ENCODE measurements at regions not wholly inside any gene's neighbourhood (a gene's known extent, or its start where the extent isn't known, plus 50 kb on each side); places are given as distances from the start of the nearest gene placed in this dataset.

DNA sequence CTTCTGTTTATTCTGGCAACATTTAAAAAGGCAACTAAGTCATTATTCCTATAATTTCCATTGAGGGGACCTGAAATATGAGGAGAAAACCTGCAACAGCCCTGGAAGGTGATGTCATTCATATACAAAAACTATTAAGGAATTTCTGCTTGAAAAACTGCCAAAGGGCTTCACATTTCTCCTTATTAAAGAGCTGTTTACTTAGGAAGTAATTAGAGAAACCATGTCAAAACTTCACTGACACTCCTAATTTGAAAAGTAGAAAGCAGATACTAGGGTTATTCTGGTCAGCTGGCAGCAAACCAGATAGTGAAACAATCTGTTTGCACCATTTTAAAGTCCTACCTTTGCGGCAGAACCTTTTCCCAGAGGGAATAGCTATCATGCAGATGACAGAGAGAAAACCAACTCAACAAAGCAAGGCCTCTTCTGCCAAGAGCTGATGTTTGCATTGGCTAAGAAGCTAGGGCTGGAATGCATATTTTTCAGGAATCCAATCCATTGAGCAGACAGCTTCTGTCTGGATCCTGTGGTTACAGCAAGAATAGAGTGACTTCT, 592.2 kb upstream of the SYT4 start:
- no peak for DNase-seq (ENCODE audit: low spot score in 2 of 2)
- H3K4me3 ChIP-seq (ENCODE audit: low read depth, poor library complexity, severe bottlenecking): no peak overlapping the region
- intact Hi-C loops (cut with DNase I; ENCODE audit: low total_unique reads): no loop called here
- 15 to 21% methylated on average over 1 of the region's 1 CpG for WGBS, 2 donors
- TF ChIP-seq, protein P1, sequence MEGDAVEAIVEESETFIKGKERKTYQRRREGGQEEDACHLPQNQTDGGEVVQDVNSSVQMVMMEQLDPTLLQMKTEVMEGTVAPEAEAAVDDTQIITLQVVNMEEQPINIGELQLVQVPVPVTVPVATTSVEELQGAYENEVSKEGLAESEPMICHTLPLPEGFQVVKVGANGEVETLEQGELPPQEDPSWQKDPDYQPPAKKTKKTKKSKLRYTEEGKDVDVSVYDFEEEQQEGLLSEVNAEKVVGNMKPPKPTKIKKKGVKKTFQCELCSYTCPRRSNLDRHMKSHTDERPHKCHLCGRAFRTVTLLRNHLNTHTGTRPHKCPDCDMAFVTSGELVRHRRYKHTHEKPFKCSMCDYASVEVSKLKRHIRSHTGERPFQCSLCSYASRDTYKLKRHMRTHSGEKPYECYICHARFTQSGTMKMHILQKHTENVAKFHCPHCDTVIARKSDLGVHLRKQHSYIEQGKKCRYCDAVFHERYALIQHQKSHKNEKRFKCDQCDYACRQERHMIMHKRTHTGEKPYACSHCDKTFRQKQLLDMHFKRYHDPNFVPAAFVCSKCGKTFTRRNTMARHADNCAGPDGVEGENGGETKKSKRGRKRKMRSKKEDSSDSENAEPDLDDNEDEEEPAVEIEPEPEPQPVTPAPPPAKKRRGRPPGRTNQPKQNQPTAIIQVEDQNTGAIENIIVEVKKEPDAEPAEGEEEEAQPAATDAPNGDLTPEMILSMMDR (IDR thresholded peaks at IDR 0.05): no peak
- no peak for TF ChIP-seq POLR2A (IDR thresholded peaks at IDR 0.05)

DNA sequence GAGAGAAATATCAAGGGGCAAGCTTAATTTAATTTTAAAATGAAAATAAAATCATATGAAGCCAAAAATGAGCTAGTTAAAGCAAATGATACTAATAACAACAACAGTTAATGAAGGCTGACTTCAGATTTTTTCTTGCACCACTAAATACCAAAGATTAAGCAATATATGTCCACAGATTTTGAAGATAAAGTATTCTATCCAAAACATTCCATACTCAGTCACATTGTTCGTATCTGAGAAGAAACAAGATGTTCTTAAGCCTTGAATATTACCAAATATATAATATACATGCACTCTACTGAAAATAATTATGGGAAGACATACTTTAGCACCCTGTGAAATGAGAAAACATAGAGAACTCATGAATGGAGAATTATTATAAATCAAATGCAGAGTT, 593.3 kb upstream of the SYT4 start:
- intact Hi-C loops (cut with DNase I; ENCODE audit: low total_unique reads): no loop called here
- no peak for DNase-seq (ENCODE audit: low spot score in 2 of 2)
- WGBS, 2 donors: 77 to 88% methylated on average over 1 of the region's 1 CpG
- no peak for TF ChIP-seq POLR2A (IDR thresholded peaks at IDR 0.05)
- TF ChIP-seq, protein P1 (IDR thresholded peaks at IDR 0.05): no peak
- no peak overlapping the region for H3K4me3 ChIP-seq (ENCODE audit: low read depth, poor library complexity, severe bottlenecking)

DNA sequence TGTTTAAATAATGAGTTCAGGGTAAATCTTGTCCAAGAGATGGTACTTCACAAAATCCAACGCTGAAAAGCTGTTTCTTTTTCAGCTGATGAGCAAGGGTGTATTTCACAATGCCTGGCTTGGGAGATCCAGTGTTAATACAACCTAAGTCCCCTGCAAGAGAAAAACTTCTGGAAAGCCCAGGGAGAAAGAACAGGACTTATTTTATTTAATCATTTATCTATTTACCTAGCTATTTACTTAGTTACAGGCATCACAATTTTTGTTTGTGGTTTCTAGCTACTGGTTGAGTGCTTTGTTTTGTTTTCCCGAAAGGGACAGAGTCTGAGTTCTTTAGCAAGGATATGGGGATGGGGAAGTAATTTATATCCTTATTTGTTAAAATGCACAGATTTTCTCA, 598.2 kb upstream of the SYT4 start:
- TF ChIP-seq, protein P1 (IDR thresholded peaks at IDR 0.05): no peak
- no peak for TF ChIP-seq POLR2A (IDR thresholded peaks at IDR 0.05)
- intact Hi-C loops (cut with DNase I; ENCODE audit: low total_unique reads): no loop called here
- H3K4me3 ChIP-seq (ENCODE audit: low read depth, poor library complexity, severe bottlenecking): no peak overlapping the region
- WGBS, 2 donors: 50 to 63% methylated on average over 2 of the region's 2 CpGs
- no peak for DNase-seq (ENCODE audit: low spot score in 2 of 2)

DNA sequence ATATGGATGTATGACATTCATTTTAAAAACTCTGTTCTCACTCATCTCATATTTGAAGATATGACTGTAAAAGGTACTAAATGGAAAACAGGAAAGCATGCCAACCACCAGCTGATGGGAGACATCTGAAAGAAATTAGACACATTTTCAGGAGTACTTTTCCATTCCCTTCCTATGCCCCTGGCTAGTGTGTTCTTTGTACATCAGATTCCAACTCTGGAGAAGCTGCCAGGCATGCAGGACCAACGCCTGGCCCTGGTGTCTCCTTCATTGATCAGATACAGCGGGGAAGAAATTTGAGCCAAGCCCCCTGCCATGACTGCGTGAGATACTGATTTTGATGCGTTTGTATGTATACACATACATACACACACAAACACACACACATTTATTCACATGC, 599.0 kb upstream of the SYT4 start:
- intact Hi-C loops (cut with DNase I; ENCODE audit: low total_unique reads): no loop called here
- no peak overlapping the region for H3K4me3 ChIP-seq (ENCODE audit: low read depth, poor library complexity, severe bottlenecking)
- 45 to 48% methylated on average over 4 of the region's 4 CpGs for WGBS, 2 donors
- TF ChIP-seq POLR2A (IDR thresholded peaks at IDR 0.05): no peak
- TF ChIP-seq, protein P1 (IDR thresholded peaks at IDR 0.05): no peak
- DNase-seq (ENCODE audit: low spot score in 2 of 2): no peak

DNA sequence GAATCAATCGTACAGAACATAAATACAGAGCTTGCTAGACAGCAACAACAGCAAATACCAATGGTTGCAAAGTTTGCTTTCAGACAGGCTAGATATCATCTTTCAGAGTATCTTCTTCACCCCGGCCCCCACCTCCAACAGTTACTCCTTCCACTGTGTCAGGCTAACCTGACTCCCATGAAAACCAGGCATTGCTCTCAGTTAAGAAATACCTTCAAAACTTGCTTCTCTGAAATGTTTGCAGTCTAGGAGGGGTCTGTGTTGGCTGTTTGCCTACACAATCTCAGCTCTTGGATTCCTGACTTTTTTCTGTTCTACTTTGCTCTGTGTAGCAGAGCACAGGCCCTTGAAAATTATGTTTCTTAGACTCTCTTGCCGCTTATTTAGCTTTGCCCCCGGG, 599.5 kb upstream of the SYT4 start:
- TF ChIP-seq POLR2A (IDR thresholded peaks at IDR 0.05): no peak
- TF ChIP-seq, protein P1 (IDR thresholded peaks at IDR 0.05): no peak
- DNase-seq (ENCODE audit: low spot score in 2 of 2): no peak
- intact Hi-C loops (cut with DNase I; ENCODE audit: low total_unique reads): no loop called here
- 66 to 69% methylated on average over 4 of the region's 4 CpGs for WGBS, 2 donors
- no peak overlapping the region for H3K4me3 ChIP-seq (ENCODE audit: low read depth, poor library complexity, severe bottlenecking)

DNA sequence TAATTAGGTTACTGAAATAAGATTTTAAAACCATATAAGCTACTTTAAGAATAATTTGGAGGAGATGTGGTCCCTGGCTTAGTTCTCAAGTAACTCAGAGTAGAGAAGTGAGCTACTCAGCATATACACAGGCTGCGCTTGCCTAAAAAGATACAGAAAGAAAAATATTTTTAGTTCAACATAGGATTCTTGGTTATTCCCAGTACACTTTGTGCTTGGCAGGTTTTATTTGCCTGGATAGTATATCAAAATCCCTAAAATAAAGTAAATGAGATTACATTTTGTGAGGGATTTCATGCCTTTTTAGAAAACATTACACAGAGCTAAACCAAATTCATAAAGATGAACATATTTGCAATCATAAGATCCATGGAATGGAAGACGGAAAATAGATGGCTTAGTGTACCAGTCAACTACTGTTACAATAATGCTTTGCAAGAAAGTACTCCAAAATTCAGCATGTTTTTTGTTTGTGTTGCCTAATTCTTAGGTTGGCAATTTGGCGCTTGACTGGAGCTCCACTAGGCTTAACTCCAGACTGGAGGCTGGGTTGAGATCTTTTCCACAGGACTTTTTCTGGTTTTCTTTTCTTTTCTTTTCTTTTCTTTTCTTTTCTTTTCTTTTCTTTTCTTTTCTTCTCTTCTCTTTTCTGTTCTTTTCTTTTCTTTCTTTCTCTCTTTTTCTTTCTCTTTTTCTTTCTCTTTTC, 600.5 kb upstream of the SYT4 start:
- intact Hi-C loops (cut with DNase I; ENCODE audit: low total_unique reads): no loop called here
- DNase-seq (ENCODE audit: low spot score in 2 of 2): no peak
- no peak overlapping the region for H3K4me3 ChIP-seq (ENCODE audit: low read depth, poor library complexity, severe bottlenecking)
- 87 to 89% methylated on average over 3 of the region's 3 CpGs for WGBS, 2 donors
- no peak for TF ChIP-seq POLR2A (IDR thresholded peaks at IDR 0.05)
- TF ChIP-seq, protein P1 (IDR thresholded peaks at IDR 0.05): no peak
